HG03108 (cell line): ENCODE measurements at regions not wholly inside any gene's neighbourhood (a gene's known extent, or its start where the extent isn't known, plus 50 kb on each side); places are given as distances from the start of the nearest gene placed in this dataset.

ENCODE experiments used
- ATAC-seq: cut with Tn5 transposase; IDR thresholded peaks from one replicate; pipeline ENCODE4 v1.9.1; 2021; ENCODE audit warnings: moderate library complexity; ENCODE audit not compliant: unreplicated experiment

DNA sequence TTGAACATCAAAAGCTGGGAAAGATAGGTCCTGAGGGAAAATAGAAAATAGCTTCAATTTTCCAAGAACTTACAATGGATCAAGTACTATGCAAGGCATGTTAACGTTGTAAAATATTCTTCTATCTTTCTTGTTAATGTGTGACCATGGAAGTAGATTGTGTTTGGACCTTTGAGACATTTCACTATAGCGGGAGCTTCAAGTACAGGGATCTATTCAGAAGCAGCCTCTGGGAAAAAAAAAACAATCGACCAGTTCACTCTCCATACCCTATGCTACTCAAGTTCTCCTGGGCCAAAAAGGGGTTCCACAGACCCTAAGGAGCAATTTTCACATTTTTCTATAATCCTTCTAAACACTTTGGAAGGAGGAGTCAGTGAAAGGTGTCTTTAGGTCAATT is 54.1 kb upstream of the ATP10B start:
- ATAC-seq: no peak

DNA sequence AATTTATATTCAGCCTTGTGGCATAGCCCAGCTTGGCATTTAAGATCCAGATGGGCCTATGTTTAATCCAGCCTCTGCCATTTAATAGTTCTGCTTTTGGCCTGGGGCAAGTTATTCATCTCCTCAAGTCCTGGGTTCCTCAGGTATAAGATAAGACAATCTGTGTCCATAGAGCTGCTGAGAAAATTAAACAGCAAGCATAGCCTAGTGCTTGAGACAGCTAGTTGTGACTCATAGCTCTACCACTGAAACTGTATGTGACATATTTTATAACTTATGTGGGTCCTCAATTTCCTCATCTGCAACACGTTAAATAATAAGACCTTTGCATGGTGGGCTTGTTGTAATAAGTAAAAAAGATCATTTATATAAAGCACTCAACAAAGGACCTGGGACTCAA is 53.3 kb upstream of the ATP10B start:
- peak; percentile 63 for ATAC-seq

GRCh38 chr5:160904591-160904990 is 52.6 kb upstream of the ATP10B start:
- no peak for ATAC-seq

GRCh38 chr5:160903551-160903950 is 51.5 kb upstream of the ATP10B start:
- no peak for ATAC-seq

- ATAC-seq: no peak
Measured at GRCh38 chr5:160903076-160903475, 51.1 kb upstream of the ATP10B start.
